Bronchial epithelial cell (primary cell): ENCODE measurements at regions not wholly inside any gene's neighbourhood (a gene's known extent, or its start where the extent isn't known, plus 50 kb on each side); places are given as distances from the start of the nearest gene placed in this dataset.
A peak's percentile ranks its signal among the peaks of the same experiment; 100 is the strongest.
"Not testable (repeated sequence)": the region's sequence is repeated elsewhere in the genome, so short reads cannot be mapped to it uniquely, and the experiment has no call there.

ENCODE experiments used
- DNase-seq: peaks from one replicate; pipeline ENCODE4 v3.0.0-alpha.2; 2010; ENCODE audit warnings: low read depth
- FAIRE-seq: peaks from 2 replicates; lab custom pipeline; 2011; peaks lifted over from hg19 to GRCh38; lab: Jason Lieb, UNC
- H3K27me3 ChIP-seq: 2 replicates; pipeline ENCODE4 v1.5.1; 2011; ENCODE audit warnings: low read length; ENCODE audit not compliant: control insufficient read depth, insufficient read depth
- H3K36me3 ChIP-seq: 2 replicates; pipeline ENCODE4 v1.5.1; 2011; ENCODE audit warnings: low read length; ENCODE audit not compliant: control insufficient read depth, insufficient read depth
- H3K4me3 ChIP-seq: 2 replicates; pipeline ENCODE4 v1.5.1; 2011; ENCODE audit warnings: mild to moderate bottlenecking, low read depth, low read length, control low read depth
- TF ChIP-seq, protein P1 (sequence below): IDR thresholded peaks from 2 replicates; pipeline ENCODE4 v1.5.1; 2011; ENCODE audit warnings: mild to moderate bottlenecking, moderate library complexity, low read length, control low read depth, inconsistent platforms; ENCODE audit not compliant: insufficient read depth, severe bottlenecking

- no peak for DNase-seq
- TF ChIP-seq, protein P1, sequence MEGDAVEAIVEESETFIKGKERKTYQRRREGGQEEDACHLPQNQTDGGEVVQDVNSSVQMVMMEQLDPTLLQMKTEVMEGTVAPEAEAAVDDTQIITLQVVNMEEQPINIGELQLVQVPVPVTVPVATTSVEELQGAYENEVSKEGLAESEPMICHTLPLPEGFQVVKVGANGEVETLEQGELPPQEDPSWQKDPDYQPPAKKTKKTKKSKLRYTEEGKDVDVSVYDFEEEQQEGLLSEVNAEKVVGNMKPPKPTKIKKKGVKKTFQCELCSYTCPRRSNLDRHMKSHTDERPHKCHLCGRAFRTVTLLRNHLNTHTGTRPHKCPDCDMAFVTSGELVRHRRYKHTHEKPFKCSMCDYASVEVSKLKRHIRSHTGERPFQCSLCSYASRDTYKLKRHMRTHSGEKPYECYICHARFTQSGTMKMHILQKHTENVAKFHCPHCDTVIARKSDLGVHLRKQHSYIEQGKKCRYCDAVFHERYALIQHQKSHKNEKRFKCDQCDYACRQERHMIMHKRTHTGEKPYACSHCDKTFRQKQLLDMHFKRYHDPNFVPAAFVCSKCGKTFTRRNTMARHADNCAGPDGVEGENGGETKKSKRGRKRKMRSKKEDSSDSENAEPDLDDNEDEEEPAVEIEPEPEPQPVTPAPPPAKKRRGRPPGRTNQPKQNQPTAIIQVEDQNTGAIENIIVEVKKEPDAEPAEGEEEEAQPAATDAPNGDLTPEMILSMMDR, result no peak
- Histone ChIP-seq H3K36me3 (no peaks in the 10 kb centered on the region), H3K27me3 (no peaks in the 10 kb centered on the region), H3K4me3 (no peak overlapping the region)
- FAIRE-seq, result no peak
Observed at GRCh38 chr3:14033023-14033422, 91.6 kb downstream of the CHCHD4 start.

- Histone ChIP-seq H3K4me3 (no peak overlapping the region), H3K27me3 (no peaks in the 10 kb centered on the region), H3K36me3 (no peaks in the 10 kb centered on the region)
- FAIRE-seq (no peak), DNase-seq (peak; percentile 39)
- TF ChIP-seq, protein P1, result no peak
Observed at GRCh38 chr3:14031271-14031670, 93.4 kb downstream of the CHCHD4 start.

DNA sequence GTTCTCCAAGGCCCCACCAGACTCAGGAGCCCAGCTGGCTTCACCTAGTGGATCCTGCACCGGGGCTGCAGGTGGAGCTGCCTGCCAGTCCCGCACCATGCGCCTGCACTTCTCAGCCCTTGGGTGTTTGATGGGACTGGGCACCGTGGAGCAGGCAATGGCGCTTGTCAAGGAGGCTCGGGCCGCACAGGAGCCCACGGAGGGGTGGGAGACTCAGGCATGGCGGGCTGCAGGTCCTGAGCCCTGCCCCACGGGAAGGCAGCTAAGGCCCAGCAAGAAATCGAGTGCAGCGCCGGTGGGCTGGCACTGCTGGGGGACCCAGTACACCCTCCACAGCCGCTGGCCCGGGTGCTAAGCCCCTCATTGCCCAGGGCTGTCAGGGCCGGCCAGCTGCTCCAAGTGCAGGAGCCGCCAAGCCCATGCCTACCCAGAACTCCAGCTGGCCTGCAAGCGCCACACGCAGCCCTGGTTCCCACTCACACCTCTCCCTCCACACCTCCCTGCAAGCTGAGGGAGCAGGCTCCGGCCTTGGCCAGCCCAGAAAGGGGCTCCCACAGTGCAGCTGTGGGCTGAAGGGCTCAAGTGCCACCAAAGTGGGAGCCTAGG lies 95.2 kb downstream of the CHCHD4 start:
- not testable (repeated sequence) for H3K27me3 ChIP-seq, DNase-seq, FAIRE-seq, H3K36me3 ChIP-seq, H3K4me3 ChIP-seq

DNA sequence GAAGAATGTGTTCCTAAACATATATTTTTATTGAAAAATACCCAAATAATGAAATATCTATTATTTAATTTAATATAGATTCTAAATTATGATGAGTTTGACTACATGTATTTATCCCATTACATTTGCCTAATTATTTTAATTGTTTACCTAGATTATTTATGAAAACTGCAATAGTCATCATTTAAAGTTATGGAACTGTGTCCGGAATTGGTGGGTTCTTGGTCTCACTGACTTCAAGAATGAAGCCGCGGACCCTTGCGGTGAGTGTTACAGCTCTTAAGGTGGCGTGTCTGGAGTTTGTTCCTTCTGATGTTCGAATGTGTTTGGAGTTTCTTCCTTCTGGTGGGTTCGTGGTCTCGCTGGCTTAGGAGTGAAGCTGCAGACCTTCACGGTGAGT lies 96.5 kb downstream of the CHCHD4 start:
- H3K36me3 ChIP-seq, H3K27me3 ChIP-seq, DNase-seq, H3K4me3 ChIP-seq, FAIRE-seq: not testable (repeated sequence)

DNA sequence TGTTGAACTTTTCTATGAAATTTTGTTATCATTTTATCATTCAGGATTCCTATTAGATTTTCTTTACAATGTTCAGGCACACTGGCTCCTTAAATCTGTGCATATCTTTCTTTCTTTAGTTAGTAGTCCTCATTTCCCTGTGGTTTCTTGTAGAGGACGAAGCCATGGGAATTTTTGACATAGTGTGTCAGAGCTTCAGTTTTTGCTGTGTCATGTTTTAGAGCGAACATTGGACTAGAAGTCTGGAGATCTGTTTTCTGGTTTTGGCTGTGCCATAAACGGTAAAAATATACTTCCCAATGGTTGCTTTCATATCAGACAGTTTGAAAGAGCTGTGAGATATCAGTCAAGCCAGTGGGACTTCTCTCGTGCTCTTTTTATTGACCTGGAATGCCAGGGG lies 105.2 kb downstream of the CHCHD4 start:
- FAIRE-seq (no peak), DNase-seq (no peak)
- Histone ChIP-seq H3K27me3 (no peaks in the 10 kb centered on the region), H3K36me3 (no peaks in the 10 kb centered on the region), H3K4me3 (no peak overlapping the region)
- TF ChIP-seq, protein P1, result no peak

- FAIRE-seq (peak; percentile 92), DNase-seq (peak; percentile 63)
- Histone ChIP-seq H3K4me3 (no peak overlapping the region), H3K36me3 (no peaks in the 10 kb centered on the region), H3K27me3 (no peaks in the 10 kb centered on the region)
- TF ChIP-seq, protein P1, result no peak
Observed at GRCh38 chr3:14016900-14017475, 107.7 kb downstream of the CHCHD4 start.

DNA sequence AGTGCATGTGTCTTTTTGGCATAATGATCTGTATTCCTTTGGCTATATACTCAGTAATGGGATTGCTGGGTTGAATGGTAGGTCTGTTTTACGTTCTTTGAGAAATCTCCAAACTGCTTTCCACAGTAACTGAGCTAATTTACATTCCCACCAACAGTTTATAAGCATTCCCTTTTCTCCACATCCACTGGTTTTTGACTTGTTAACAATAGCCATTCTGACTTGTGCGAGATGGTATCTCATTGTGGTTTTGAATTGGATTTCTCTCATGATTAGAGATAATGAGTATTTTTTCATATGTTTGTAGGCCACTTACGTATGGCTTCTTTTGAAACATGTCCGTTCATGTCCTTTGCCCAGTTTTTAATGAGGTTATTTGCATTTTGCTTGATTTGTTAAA lies 117.7 kb downstream of the CHCHD4 start:
- no peak for FAIRE-seq
- DNase-seq, result no peak
- H3K4me3 ChIP-seq, result no peak overlapping the region

More for the DNA sequence above, 117.7 kb downstream of the CHCHD4 start:
- Histone ChIP-seq H3K27me3 (no peaks in the 10 kb centered on the region), H3K36me3 (no peaks in the 10 kb centered on the region)
- TF ChIP-seq, protein P1, result no peak
